ENCODE measurements at regions not wholly inside any gene's neighbourhood (a gene's known extent, or its start where the extent isn't known, plus 50 kb on each side); places are given as distances from the start of the nearest gene placed in this dataset.

DNA sequence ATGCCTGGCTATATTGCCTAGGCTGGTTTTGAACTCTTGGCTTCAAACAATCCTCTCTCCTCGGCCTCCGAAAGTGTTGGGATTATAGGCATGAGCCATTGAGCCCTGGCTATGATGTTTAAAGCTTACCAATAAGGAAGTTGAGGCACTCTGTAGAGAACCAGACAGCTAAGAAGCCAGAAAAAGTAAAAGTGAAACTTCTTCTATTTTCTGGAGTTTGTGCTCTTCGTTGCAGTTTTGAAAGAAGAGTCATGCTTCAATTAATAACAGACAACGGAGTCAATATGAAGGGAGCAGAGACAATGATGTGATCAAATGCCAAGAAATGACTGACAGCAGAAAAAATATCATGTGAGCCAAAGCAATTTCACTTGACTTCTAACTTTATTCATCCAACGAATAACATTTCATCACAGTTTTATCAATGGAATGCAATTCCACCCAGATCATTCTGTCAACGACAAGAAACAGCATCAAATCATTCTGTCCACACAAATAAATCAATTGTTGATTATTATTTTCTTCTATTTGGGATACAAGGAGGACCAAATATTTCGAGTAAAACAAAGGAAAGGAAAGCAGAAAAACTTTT lies 175.5 kb upstream of the CELF4 start:
- no peaks in the 10 kb centered on the region for H3K9me3 ChIP-seq
- in situ Hi-C loops (cut with MboI; ENCODE audit: low pct_ligation_motif_present in 1 of 4, low pct_unique_long_range_greater_than_20kb in 1 of 4, low sequenced_read_pairs in 3 of 4) (no loop called here), intact Hi-C loops (cut with DNase I; ENCODE audit: low total_unique reads) (no loop called here)
- no peaks in the 10 kb centered on the region for H3K27me3 ChIP-seq
- no peaks in the 10 kb centered on the region for H3K36me3 ChIP-seq
- H3K27ac ChIP-seq = no peak overlapping the region
- no peak overlapping the region for H3K4me3 ChIP-seq
- no peaks in the 10 kb centered on the region for H3K4me1 ChIP-seq
- WGBS, 2 donors (ENCODE audit: low coverage in 1 of 2) = 65 to 69% methylated on average over 7 of the region's 7 CpGs
- TF ChIP-seq POLR2A (IDR thresholded peaks at IDR 0.05) = no peak
- TF ChIP-seq, protein P1, sequence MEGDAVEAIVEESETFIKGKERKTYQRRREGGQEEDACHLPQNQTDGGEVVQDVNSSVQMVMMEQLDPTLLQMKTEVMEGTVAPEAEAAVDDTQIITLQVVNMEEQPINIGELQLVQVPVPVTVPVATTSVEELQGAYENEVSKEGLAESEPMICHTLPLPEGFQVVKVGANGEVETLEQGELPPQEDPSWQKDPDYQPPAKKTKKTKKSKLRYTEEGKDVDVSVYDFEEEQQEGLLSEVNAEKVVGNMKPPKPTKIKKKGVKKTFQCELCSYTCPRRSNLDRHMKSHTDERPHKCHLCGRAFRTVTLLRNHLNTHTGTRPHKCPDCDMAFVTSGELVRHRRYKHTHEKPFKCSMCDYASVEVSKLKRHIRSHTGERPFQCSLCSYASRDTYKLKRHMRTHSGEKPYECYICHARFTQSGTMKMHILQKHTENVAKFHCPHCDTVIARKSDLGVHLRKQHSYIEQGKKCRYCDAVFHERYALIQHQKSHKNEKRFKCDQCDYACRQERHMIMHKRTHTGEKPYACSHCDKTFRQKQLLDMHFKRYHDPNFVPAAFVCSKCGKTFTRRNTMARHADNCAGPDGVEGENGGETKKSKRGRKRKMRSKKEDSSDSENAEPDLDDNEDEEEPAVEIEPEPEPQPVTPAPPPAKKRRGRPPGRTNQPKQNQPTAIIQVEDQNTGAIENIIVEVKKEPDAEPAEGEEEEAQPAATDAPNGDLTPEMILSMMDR (IDR thresholded peaks at IDR 0.05) = no peak
- DNase-seq = no peak

- Histone ChIP-seq H3K9me3 (no peaks in the 10 kb centered on the region), H3K4me1 (no peaks in the 10 kb centered on the region), H3K27me3 (no peaks in the 10 kb centered on the region), H3K36me3 (no peaks in the 10 kb centered on the region), H3K4me3 (no peak overlapping the region), H3K27ac (no peak overlapping the region)
- 74 to 82% methylated on average over 4 of the region's 4 CpGs for WGBS, 2 donors (ENCODE audit: low coverage in 1 of 2)
- in situ Hi-C loops (cut with MboI; ENCODE audit: low pct_ligation_motif_present in 1 of 4, low pct_unique_long_range_greater_than_20kb in 1 of 4, low sequenced_read_pairs in 3 of 4) (no loop called here), intact Hi-C loops (cut with DNase I; ENCODE audit: low total_unique reads) (no loop called here)
- DNase-seq = no peak
- TF ChIP-seq EP300 (IDR thresholded peaks at IDR 0.05; ENCODE audit: low read depth) (no peak), POLR2A (IDR thresholded peaks at IDR 0.05) (no peak), POLR2AphosphoS5 (IDR thresholded peaks at IDR 0.05) (no peak)
- TF ChIP-seq, protein P1 (IDR thresholded peaks at IDR 0.05) = no peak
These were observed 168.8 kb upstream of the CELF4 start for GRCh38 chr18:37734406-37734805.

DNA sequence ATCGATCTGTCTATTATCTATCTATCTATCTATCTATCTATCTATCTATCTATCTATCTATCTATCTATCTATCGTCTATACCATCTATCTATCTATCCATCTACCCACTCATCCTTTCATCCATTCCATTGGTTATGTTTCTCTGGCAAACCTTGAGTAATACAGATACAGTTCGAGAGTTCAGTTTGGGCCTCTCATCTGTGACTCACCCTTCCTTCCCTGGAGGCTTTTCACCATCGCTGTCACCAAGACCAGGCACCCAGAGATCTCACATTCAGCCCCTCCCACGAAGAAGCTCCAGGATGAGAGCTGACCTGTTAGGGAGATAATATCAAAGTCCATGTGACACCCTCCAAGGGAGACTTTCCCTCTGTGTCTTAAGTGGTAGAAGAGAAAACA lies 164.1 kb upstream of the CELF4 start:
- no peak overlapping the region for H3K4me3 ChIP-seq
- no peak overlapping the region for H3K27ac ChIP-seq
- H3K9me3 ChIP-seq = no peaks in the 10 kb centered on the region
- TF ChIP-seq POLR2A (IDR thresholded peaks at IDR 0.05) (no peak), POLR2AphosphoS5 (IDR thresholded peaks at IDR 0.05) (no peak), EP300 (IDR thresholded peaks at IDR 0.05; ENCODE audit: low read depth) (no peak)
- TF ChIP-seq, protein P1 (IDR thresholded peaks at IDR 0.05) = no peak
- in situ Hi-C loops (cut with MboI; ENCODE audit: low pct_ligation_motif_present in 1 of 4, low pct_unique_long_range_greater_than_20kb in 1 of 4, low sequenced_read_pairs in 3 of 4) = no loop called here
- H3K27me3 ChIP-seq = no peaks in the 10 kb centered on the region
- DNase-seq = no peak
- intact Hi-C loops (cut with DNase I; ENCODE audit: low total_unique reads) = no loop called here
- WGBS, 2 donors (ENCODE audit: low coverage in 1 of 2) = 70 to 77% methylated on average over 2 to 5 of the region's 5 CpGs
- no peaks in the 10 kb centered on the region for H3K4me1 ChIP-seq
- no peaks in the 10 kb centered on the region for H3K36me3 ChIP-seq

GRCh38 chr18:37724206-37724605 lies 158.6 kb upstream of the CELF4 start:
- no peak for DNase-seq
- no peaks in the 10 kb centered on the region for H3K9me3 ChIP-seq
- no peak overlapping the region for H3K27ac ChIP-seq
- no peak overlapping the region for H3K4me3 ChIP-seq
- no peaks in the 10 kb centered on the region for H3K4me1 ChIP-seq
- H3K36me3 ChIP-seq = no peaks in the 10 kb centered on the region
- no peaks in the 10 kb centered on the region for H3K27me3 ChIP-seq
- intact Hi-C loops (cut with DNase I; ENCODE audit: low total_unique reads) = no loop called here
- 60 to 71% methylated on average over 1 to 4 of the region's 4 CpGs for WGBS, 2 donors (ENCODE audit: low coverage in 1 of 2)
- in situ Hi-C loops (cut with MboI; ENCODE audit: low pct_ligation_motif_present in 1 of 4, low pct_unique_long_range_greater_than_20kb in 1 of 4, low sequenced_read_pairs in 3 of 4) = no loop called here
- TF ChIP-seq, protein P1 (IDR thresholded peaks at IDR 0.05) = no peak
- TF ChIP-seq EP300 (IDR thresholded peaks at IDR 0.05; ENCODE audit: low read depth) (no peak), POLR2AphosphoS5 (IDR thresholded peaks at IDR 0.05) (no peak), POLR2A (IDR thresholded peaks at IDR 0.05) (no peak)
